SU-DHL-6 (cell line): ENCODE measurements at regions not wholly inside any gene's neighbourhood (a gene's known extent, or its start where the extent isn't known, plus 50 kb on each side); places are given as distances from the start of the nearest gene placed in this dataset.
A peak's percentile ranks its signal among the peaks of the same experiment; 100 is the strongest.

Source experiments
- H2AFZ ChIP-seq: fragments of 200-600 bp; sonication (generic); 2 replicates; pipeline ENCODE4 v1.6.1; 2014; ENCODE audit warnings: low read depth, mild to moderate bottlenecking, moderate library complexity, mixed read lengths, antibody characterized with exemption, low read length; ENCODE audit not compliant: severe bottlenecking
- H3F3A ChIP-seq: fragments of 200-600 bp; shearing (Covaris generic); 2 replicates; pipeline ENCODE4 v1.6.0; 2016; ENCODE audit warnings: antibody characterized with exemption, mild to moderate bottlenecking; ENCODE audit not compliant: insufficient read depth
- H3K27ac ChIP-seq: fragments of 200-600 bp; sonication (generic); 2 replicates; pipeline ENCODE4 v1.5.1; 2016; ENCODE audit warnings: low read depth, mild to moderate bottlenecking, low read length, moderate library complexity, mixed read lengths
- H3K27me3 ChIP-seq: fragments of 200-600 bp; sonication (generic), shearing (Covaris generic); 2 replicates; pipeline ENCODE4 v1.6.0; 2014; ENCODE audit warnings: mild to moderate bottlenecking, low read length
- H3K36me3 ChIP-seq: fragments of 200-600 bp; sonication (generic); 2 replicates; pipeline ENCODE4 v1.6.1; 2014; ENCODE audit warnings: mild to moderate bottlenecking, low read length, mixed read lengths
- H3K4me2 ChIP-seq: fragments of 300-600, 200-600 bp; shearing (Covaris generic), sonication (generic); 2 replicates; pipeline ENCODE4 v1.6.0; 2014; ENCODE audit warnings: low read length, low read depth, mild to moderate bottlenecking; ENCODE audit not compliant: poor library complexity, severe bottlenecking
- H3K4me3 ChIP-seq: fragments of 200-600 bp; sonication (generic); 2 replicates; pipeline ENCODE4 v1.5.1; 2014; ENCODE audit warnings: antibody characterized with exemption, low read length, mild to moderate bottlenecking, mixed read lengths; ENCODE audit not compliant: insufficient read depth, poor library complexity, severe bottlenecking
- H3K79me2 ChIP-seq: fragments of 200-600 bp; sonication (generic); 2 replicates; pipeline ENCODE4 v1.6.1; 2014; ENCODE audit warnings: mild to moderate bottlenecking, low read length, moderate library complexity; ENCODE audit not compliant: insufficient read depth
- H3K9ac ChIP-seq: fragments of 200-600 bp; sonication (generic); 2 replicates; pipeline ENCODE4 v1.7.0; 2014; ENCODE audit warnings: mild to moderate bottlenecking, low read length
- H3K9me2 ChIP-seq: fragments of 200-600 bp; sonication (generic); replicated peaks from 2 replicates; pipeline ENCODE4 v1.6.1; 2014; ENCODE audit warnings: low read length; ENCODE audit not compliant: insufficient read depth
- H3K9me3 ChIP-seq: fragments of 200-600 bp; sonication (generic); 2 replicates; pipeline ENCODE4 v1.6.1; 2014; ENCODE audit warnings: low read length, mixed read lengths; ENCODE audit not compliant: insufficient read depth
- H4K20me1 ChIP-seq: fragments of 200-600 bp; sonication (generic); 2 replicates; pipeline ENCODE4 v1.6.1; 2014; ENCODE audit warnings: low read depth, mild to moderate bottlenecking, antibody characterized with exemption, low read length, moderate library complexity, mixed read lengths
- CTCF ChIP-seq: fragments of 200-600 bp; sonication (generic); IDR thresholded peaks from one replicate; pipeline ENCODE4 v1.5.1; 2017; ENCODE audit warnings: antibody characterized with exemption, mild to moderate bottlenecking, low read length, moderate library complexity; ENCODE audit not compliant: insufficient read depth, poor library complexity, severe bottlenecking
- EZH2phosphoT487 ChIP-seq: fragments of 200-600 bp; sonication (generic), shearing (Covaris generic); conservative IDR thresholded peaks from 2 replicates; pipeline ENCODE4 v1.6.1; 2018; ENCODE audit warnings: mild to moderate bottlenecking, antibody characterized with exemption, low read length, moderate library complexity, mixed read lengths

GRCh38 chr5:100479079-100479688 is 56.0 kb upstream of the FAM174A start:
- Histone ChIP-seq H3K79me2 (no peaks in the 10 kb centered on the region), H3K9me3 (no peaks in the 10 kb centered on the region), H3K4me3 (no peak overlapping the region), H3K27ac (no peak overlapping the region), H3K9me2 (no peaks in the 10 kb centered on the region), H3K4me2 (no peak overlapping the region), H3K36me3 (no peaks in the 10 kb centered on the region), H3F3A (no peaks in the 10 kb centered on the region), H4K20me1 (no peaks in the 10 kb centered on the region), H3K9ac (no peak overlapping the region), H2AFZ (no peak overlapping the region), H3K27me3 (no peaks in the 10 kb centered on the region)
- peak; percentile 27 for TF ChIP-seq CTCF
- TF ChIP-seq EZH2phosphoT487: no peak

GRCh38 chr5:100472091-100472490 is 63.1 kb upstream of the FAM174A start:
- no peak overlapping the region for H3K9ac ChIP-seq

GRCh38 chr5:100469767-100470166 is 65.4 kb upstream of the FAM174A start:
- Histone ChIP-seq H3K79me2 (no peaks in the 10 kb centered on the region), H3K9me3 (no peaks in the 10 kb centered on the region), H3K4me2 (no peak overlapping the region), H3K36me3 (no peaks in the 10 kb centered on the region), H3K9me2 (no peaks in the 10 kb centered on the region), H3K27ac (no peak overlapping the region), H3F3A (no peaks in the 10 kb centered on the region), H2AFZ (no peak overlapping the region), H3K27me3 (no peaks in the 10 kb centered on the region), H4K20me1 (no peaks in the 10 kb centered on the region), H3K4me3 (no peak overlapping the region), H3K9ac (no peak overlapping the region)
- no peak for TF ChIP-seq CTCF
- TF ChIP-seq EZH2phosphoT487: no peak

More at GRCh38 chr5:100472091-100472490, 63.1 kb upstream of the FAM174A start:
- no peaks in the 10 kb centered on the region for H3K79me2 ChIP-seq
- no peak overlapping the region for H3K4me2 ChIP-seq
- H3K9me2 ChIP-seq: no peaks in the 10 kb centered on the region
- no peak overlapping the region for H3K27ac ChIP-seq
- no peaks in the 10 kb centered on the region for H3K27me3 ChIP-seq
- H4K20me1 ChIP-seq: no peaks in the 10 kb centered on the region
- H3F3A ChIP-seq: no peaks in the 10 kb centered on the region
- TF ChIP-seq CTCF (no peak), EZH2phosphoT487 (no peak)
- H2AFZ ChIP-seq: no peak overlapping the region
- no peak overlapping the region for H3K4me3 ChIP-seq
- no peaks in the 10 kb centered on the region for H3K9me3 ChIP-seq
- H3K36me3 ChIP-seq: no peaks in the 10 kb centered on the region
